HG03442 (cell line): ENCODE measurements at regions not wholly inside any gene's neighbourhood (a gene's known extent, or its start where the extent isn't known, plus 50 kb on each side); places are given as distances from the start of the nearest gene placed in this dataset.
A peak's percentile ranks its signal among the peaks of the same experiment; 100 is the strongest.
"Not testable (repeated sequence)": the region's sequence is repeated elsewhere in the genome, so short reads cannot be mapped to it uniquely, and the experiment has no call there.

ENCODE experiments used
- ATAC-seq: cut with Tn5 transposase; IDR thresholded peaks from one replicate; pipeline ENCODE4 v1.9.1; 2021; ENCODE audit warnings: mild to moderate bottlenecking, moderate library complexity; ENCODE audit not compliant: unreplicated experiment

GRCh38 chr16:50497592-50497991 is 50.6 kb upstream of the NKD1 start:
- ATAC-seq = no peak

GRCh38 chr16:50496990-50497389 is 51.2 kb upstream of the NKD1 start:
- ATAC-seq = no peak

GRCh38 chr16:50495673-50496072 is 52.5 kb upstream of the NKD1 start:
- no peak for ATAC-seq

- ATAC-seq = no peak
These were observed 53.4 kb upstream of the NKD1 start for GRCh38 chr16:50494501-50495491.

- ATAC-seq = no peak
These were observed 56.7 kb upstream of the NKD1 start for GRCh38 chr16:50491516-50491915.

GRCh38 chr16:50490828-50491227 is 57.4 kb upstream of the NKD1 start:
- ATAC-seq = no peak

GRCh38 chr16:50489182-50489581 is 59.0 kb upstream of the NKD1 start:
- ATAC-seq = no peak

- no peak for ATAC-seq
These were observed 60.7 kb upstream of the NKD1 start for GRCh38 chr16:50487528-50487927.

GRCh38 chr16:50486162-50486561 is 62.0 kb upstream of the NKD1 start:
- not testable (repeated sequence) for ATAC-seq

- ATAC-seq = no peak
These were observed 63.0 kb upstream of the NKD1 start for GRCh38 chr16:50485232-50485631.

- ATAC-seq = no peak
These were observed 65.9 kb upstream of the NKD1 start for GRCh38 chr16:50482271-50482670.

- ATAC-seq = no peak
These were observed 68.0 kb upstream of the NKD1 start for GRCh38 chr16:50480206-50480605.

- no peak for ATAC-seq
These were observed 68.4 kb upstream of the NKD1 start for GRCh38 chr16:50479771-50480170.

GRCh38 chr16:50478773-50479149 is 69.4 kb upstream of the NKD1 start:
- ATAC-seq = no peak

GRCh38 chr16:50478075-50478772 is 70.0 kb upstream of the NKD1 start:
- ATAC-seq = no peak

- ATAC-seq = no peak
These were observed 71.5 kb upstream of the NKD1 start for GRCh38 chr16:50476486-50477255.

GRCh38 chr16:50475170-50475569 is 73.0 kb upstream of the NKD1 start:
- no peak for ATAC-seq

GRCh38 chr16:50474138-50474537 is 74.1 kb upstream of the NKD1 start:
- no peak for ATAC-seq

GRCh38 chr16:50473356-50473945 is 74.7 kb upstream of the NKD1 start:
- ATAC-seq = peak; percentile 83

- ATAC-seq = no peak
These were observed 75.7 kb upstream of the NKD1 start for GRCh38 chr16:50472472-50472871.

- no peak for ATAC-seq
These were observed 77.5 kb upstream of the NKD1 start for GRCh38 chr16:50470687-50471086.
